HG02678 (cell line): ENCODE measurements at regions not wholly inside any gene's neighbourhood (a gene's known extent, or its start where the extent isn't known, plus 50 kb on each side); places are given as distances from the start of the nearest gene placed in this dataset.

Source experiments
- ATAC-seq: cut with Tn5 transposase; IDR thresholded peaks from one replicate; pipeline ENCODE4 v1.9.1; 2021; ENCODE audit warnings: mild to moderate bottlenecking, moderate library complexity; ENCODE audit not compliant: unreplicated experiment

DNA sequence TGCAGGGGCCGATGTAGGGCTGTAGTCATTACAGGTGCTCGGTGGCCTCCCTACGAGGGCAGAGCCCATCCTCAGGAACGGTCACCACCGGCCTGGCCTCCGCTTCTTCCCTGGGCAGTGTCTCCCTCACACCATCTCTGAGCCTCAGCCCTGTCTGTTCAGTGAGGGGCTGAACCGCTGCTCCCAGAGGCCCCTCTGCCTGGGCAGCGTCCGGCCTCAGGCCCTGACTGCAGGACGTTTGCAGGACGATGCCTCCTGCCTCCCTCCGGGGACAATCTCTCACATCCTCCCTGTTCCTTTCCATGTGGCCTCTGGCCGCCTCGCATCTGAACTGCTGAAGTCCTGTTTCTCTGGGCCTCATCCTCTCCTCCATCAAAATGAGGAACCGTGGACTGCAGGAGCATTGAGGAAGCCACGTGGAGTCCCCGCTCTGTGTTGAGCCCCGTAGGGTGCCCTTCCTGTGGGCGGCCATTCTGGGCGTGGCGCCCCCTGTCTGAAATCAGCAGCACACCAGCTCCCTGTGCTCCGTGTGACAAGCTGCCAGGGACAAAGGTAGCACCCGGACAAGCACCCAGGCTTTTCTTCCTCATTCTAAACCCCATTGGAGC lies 933.5 kb downstream of the BRD1 start:
- no peak for ATAC-seq

DNA sequence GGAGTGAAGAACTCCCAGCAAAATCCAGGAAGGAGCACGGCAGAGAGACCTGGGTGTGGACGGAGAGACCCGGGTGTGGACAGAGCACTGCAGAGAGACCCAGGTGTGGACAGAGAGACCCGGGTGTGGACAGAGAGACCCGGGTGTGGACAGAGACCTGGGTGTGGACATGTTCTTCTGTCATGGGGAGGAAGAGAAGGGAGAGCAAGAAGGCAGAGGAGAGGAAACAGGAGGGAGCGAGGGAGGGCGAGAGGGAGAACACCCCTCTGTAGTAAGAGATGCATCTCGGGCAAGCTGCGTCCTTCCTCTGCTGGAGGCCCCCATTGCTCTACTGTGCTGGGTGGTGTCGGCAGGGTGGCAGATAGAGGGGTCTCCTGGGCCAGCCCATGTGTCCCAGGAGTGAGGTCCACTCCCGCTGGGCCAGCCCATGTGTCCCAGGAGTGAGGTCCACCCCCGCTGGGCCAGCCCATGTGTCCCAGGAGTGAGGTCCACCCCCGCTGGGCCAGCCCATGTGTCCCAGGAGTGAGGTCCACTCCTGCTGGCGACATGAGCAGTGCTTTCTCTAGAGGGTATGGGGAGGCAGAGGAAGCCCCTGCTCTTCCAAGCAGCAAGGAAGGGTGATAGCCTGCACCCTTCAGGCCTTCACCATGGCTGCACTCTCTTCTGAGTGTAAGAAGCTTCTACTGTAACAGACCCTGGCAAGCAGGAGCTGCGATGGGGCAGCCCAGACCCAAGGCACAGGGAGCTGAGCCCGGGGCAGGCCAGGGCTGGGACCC lies 934.2 kb downstream of the BRD1 start:
- no peak for ATAC-seq

DNA sequence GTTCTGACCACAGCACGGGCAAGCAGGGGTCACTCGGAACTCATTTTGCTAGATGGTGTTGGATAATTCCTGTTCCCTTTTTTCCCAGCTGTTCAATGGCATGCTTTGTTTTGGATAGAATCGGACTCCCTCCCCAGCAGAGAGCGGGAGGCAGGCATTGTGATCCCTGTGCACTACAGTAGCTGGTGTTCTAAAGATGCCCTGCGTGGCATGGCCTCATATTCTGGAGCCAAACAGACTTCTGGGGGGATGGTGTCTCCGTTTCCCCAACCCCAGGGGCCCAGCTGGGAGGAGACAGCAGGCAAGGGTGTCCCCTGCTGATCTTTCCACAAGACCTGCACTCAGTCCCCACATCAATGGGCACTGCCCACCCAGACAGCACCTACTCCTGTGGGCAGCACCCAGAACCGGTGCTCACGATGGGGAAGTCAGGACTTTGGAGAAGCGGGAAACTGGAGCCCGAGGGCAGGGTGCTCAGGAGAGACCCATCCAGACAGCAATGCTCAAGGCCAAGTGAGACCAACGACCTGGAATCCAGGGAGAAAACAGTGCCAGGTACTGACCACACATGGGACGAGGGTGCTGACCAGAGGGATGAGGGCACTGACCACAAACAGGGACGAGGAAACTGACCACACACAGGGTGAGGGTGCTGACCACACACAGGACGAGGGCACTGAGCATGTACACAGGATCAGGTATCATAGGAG lies 934.9 kb downstream of the BRD1 start:
- ATAC-seq: no peak

DNA sequence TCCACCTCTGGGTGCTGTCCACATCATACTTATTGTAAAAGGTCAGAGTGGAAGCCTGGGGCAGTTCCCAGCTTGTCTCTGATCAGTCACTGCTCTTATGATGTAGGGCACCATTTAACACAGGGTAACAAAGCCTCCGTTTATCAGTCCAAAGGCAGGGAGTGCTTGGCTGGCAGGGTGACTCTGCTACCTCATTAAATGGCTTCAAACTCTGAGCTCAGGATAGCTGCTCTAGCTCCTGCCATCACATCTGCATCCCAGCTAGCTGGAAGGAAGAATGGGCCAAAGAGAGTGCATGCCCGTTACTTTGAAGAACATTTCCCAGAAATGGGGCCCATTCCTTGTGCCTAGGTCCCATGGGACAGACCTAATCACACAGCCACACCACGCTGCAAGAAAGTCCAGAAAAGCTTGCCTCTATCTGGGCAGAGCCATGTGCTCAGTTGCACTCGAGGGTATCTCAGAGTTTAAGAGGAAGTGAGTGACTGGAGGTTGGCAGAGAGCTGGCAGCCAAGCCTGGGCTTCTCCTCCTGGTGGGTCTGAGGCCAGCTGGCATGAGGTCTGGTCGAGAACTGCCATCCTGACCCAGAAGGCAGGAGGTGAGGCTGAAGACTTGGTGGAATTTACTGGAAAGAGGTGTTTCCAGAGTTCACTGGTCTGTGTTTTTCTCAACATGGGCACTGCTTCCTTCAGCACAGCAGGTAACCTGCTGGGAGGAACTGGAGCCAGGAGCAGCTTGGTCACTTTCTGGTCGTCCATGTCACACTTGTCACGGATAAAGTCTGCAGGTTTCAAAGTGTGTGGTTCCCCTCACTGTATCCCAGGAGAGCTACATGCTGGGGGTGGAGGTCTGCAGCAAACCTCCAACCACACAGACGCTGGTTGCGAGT lies 935.7 kb downstream of the BRD1 start:
- no peak for ATAC-seq

DNA sequence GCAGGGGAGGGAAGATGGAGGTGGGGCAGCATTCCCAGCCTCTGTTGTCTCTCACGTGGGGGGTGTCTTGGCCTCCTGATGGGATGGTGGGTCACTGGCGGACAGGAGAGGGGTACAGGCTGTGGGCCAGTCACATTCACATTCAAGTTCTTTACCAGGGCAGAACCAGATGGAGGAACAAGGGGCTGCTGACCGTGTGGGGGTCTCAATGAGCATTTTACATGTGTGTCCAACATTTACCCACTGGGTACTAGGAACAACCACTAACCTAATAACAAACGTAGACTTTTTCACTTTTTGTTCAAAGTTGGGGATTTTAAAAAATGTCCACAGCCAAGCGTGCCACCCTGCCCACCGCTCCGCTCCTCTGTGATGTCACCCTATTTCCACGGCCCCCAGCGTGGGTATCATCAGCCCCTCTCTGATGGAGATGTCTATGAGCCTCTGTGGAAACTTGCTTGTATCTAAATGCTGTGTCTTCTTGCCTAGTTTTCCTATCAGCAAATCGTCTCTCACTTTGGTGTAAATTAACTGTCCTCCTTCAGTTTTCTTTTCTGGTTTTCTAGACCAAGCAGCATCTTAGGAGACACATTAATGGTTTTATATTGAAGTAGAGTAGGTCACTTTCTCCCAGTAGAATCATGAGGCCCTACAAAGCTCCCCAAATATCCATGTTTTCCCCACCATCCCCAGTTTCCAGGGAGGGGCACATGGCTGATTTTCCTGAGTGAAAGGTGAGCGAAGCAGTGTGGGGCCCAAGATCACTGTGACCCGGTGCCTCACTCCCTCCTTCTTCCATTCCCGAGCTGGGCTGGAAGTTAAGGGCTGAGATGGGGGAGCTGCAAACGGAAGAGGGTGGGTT lies 936.7 kb downstream of the BRD1 start:
- no peak for ATAC-seq

DNA sequence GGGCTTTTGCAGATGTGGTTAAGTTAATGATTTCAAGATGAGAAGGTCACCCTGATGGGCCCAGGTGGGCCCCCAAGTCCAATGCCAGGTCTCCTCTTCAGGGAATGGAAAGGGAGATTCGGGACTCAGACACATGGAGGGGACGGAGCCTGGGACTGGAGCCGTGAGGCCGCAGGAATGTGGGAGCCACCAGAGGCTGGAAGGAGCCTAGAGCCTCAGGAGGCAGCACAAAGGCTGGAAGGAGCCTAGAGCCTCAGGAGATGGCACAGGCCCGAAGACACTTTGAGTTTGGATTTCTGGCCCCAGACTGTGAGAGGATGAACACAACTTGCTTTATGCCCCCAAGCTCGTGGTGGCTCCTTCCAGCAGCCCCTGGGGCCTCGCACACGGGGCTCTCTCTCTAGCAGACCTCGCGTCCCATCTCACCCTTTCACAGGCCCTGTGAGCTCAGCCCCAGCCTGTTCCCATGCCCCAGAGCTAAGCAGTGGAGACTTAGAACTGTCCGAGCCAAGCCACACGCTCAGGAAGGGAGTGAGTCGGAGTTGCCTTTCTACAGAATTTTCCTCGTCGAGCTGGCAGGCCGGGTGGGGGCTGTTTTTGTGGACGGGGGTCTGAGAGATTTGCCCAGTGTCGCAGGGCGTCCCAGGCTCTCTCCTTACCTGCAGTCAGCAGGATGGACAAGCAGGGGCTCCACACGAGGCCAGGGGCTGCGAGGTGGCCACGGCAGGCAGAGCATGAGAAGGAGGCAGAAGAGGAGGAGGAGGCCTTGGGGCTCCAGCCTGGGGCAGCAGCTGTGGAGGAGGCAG lies 937.6 kb downstream of the BRD1 start:
- ATAC-seq: no peak

DNA sequence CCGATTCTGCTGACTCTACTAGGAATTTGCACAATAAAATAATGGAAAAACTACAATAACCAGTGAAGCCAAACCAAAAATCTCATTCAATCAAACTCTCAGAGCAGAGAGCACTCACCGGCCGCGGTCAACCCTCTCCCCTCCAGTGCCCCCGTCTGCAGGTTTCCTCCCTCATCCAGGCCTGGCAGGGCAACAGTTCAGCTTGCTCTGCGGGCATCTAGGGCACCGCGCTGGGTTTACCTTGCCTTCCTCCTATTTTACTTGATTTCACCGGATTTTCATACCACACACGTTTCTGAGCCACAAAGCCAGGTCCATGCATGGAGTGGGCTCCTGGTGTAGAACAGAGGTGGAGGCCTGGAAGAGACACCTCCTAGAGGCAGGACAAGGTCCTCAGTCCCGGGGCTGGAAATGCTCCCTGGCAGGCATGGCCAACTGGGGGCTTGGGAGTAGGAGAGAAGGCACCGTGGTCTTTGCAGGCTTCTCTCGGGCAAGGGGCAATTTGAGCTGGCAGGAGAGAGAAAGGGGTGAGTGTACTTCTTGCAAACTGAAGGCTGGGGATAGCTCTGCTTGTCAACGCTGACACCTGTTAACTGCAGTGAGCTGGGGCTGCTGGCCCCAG lies 938.4 kb downstream of the BRD1 start:
- ATAC-seq: no peak

DNA sequence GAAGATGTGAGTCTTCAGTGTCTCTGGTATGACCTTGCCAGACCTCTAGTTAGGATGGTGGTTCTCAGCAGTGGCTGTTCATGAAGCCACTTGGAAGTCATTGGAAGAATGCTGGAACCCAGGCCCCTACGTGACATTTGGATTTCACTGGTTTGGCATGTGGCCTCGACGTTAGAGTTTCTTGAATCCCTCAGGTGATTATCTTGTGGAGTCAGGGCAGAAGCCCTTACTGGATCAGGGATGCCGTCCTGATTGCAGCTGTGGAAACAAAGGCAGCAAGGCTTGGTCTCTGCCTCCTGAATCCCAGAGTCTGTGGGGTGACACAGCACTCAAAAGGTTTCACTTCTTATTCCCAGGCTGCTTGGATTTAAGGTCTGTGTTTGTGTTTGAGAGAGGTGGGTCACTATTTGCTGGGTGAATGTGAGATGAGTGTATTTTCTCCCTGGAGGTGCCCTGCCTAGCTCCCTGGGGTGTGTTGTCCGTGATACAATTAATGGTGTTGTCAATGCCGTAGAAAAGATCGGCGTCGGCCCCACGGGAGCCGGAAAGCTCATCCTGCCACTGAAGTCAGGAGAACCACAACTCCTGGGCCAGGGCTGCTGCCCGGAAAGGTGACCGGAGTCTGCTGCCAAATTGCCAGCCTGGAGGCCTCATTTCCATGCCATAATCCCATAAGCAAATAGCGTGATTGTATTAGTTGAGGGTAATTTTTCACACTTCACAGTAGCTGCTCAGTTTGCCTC lies 939.0 kb downstream of the BRD1 start:
- ATAC-seq: no peak

DNA sequence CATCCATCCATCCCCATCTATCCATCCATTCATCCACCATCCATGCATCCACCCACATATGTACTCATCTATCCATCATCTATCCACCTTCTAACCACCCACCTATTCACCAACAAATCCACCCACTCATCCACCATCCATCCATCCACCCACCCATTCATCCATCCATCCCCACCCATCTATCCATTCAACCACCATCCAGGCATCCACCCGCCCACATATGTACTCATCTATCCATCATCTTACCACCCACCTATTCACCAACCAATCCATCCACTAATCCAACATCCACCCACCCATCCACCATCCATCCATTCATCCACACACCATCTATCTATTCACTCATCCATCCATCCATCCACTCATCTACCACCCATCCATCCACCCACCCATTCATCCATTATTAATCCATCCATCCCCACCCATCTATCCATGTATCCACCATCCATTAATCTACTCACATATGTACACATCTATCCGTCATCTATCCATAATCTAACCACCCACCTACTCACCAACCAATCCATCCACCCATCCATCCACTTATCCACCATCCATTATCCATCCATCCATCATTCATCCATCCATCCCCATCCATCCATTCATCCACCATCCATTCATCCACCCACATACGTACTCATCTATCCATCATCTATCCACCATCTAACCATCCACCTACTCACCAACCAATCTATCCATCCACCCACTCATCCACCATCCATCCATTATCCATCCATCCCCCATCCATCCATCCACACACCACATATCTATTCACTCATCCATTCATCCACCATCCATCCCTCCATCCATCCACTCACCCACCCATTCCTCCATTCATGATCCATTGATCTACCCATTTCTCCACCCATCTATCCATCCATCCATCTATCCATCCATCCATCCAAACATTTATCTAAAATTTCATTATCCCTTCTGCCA lies 940.0 kb downstream of the BRD1 start:
- ATAC-seq: no peak

DNA sequence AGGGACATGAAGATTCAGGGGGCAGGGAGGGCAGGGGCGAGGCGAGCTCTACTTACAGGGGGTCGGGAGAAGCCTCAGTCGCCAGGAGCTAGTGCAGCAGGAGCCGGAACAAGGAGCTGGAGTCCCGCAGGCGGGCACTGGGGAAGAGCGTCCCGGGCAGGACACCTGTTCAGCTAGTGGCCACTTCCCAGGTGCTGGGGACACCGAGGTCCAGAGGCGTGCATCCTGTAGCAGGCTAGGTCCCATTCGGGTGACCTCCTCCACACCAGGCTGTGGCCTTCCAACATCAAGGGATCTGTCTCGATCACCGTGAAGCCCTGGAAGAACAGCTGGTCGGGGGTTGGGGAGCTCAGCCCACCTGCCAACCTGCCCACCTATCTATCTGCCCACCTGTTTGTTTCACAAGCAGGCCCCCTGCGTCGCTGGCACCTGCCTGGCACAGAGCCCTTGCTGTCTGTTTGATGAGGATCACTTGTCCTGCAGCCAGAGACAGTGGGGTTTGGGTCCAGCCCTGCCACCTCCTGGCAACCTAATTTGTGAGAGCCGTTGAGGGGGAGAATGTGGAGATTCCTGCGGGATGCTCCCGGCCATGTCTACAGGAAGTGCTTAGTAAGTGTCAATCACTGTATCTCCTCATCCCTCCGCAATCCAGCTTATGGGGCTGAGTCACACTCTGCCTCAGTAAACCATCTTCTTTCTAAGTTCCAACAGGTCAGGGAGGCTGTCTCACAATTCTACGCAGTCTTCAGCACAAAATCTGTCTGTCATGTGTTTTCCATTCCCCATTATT lies 940.9 kb downstream of the BRD1 start:
- no peak for ATAC-seq

DNA sequence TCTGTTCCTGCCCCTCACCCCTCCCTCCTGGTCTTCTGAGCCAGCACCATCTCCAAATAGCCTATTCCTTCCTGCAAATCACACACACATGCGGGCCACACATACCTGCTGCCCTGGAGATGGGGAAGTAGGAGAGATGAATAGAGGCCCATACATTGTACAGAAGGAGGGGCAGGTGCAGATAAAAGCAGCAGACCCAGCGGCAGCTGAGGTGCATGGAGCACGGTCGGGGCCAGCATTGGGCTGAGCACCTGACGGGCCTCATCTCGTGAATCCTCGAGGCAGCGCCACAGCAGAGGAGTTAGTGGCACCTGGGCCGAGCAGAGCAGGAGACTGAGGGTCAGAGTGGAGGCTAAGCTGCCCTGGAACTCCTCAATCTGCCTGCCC lies 941.8 kb downstream of the BRD1 start:
- no peak for ATAC-seq

DNA sequence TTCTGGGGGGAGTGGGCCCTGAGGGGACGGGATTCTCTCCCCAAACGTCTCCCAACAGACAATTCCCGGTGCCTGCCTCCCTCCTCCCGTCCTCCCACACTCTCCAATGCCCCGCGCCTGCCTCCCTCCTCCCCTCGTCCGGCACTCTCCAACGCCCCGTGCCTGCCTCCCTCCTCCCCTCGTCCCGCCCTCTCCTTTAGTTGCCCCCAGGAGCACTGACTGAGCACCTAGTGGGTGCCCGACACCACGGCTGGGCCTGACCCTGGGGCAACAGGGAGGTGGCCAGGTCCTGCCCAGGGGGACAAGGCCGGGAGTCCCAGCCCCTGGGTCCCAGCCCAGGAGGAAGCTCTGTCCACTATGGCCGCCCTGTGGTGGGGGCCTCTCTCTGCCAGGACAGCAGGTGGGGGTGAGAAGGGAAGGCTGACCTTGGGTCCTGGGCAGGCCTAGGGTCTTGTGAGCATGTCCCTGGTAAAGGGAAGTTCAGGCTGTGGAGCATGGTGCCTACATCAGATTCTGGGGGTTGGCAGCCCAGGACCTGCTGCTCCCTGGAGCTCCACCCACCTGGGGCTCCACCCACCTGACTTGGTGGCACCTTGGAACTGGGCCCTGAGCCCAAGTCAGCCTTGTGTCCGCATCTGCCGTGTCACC lies 942.3 kb downstream of the BRD1 start:
- no peak for ATAC-seq

DNA sequence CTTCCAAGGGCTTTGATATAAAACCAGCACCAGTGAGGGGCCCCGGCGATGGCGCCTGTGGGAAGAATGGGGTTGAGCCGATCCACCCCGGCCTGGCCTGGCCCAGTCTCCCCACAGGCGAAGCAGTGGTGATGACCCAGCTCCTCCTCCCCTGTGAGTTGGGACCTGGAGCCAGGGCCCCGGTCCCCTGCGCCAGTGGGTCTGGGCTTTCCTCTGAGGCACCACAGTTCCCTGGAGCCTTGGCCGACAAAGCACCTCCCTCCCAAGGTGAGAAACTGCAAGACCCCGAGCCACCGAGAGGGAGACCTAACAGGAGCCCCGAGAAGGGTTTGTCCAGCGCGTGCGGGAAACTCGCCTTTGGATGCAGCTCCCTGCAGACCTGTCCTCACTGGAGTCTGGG lies 942.9 kb downstream of the BRD1 start:
- ATAC-seq: no peak

DNA sequence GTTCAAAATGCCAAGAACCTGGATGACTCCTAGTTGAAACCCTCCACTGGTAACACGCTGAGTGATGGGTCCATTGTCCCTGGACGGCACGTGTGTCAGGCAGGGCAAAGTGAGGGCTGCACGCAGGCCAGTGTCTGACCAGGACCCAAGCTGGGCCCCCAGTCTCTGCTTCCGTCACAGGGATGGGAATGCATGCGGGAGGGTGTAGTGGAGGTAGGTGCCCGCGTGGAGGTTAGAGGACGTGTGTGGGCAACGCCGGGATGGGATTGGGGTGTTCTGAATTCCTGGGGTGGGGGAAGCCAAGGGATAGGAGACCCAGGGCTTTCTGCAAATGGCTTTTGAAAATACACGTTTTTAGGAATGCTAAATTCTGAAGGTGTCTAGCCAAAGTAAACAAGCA lies 943.3 kb downstream of the BRD1 start:
- ATAC-seq: no peak

DNA sequence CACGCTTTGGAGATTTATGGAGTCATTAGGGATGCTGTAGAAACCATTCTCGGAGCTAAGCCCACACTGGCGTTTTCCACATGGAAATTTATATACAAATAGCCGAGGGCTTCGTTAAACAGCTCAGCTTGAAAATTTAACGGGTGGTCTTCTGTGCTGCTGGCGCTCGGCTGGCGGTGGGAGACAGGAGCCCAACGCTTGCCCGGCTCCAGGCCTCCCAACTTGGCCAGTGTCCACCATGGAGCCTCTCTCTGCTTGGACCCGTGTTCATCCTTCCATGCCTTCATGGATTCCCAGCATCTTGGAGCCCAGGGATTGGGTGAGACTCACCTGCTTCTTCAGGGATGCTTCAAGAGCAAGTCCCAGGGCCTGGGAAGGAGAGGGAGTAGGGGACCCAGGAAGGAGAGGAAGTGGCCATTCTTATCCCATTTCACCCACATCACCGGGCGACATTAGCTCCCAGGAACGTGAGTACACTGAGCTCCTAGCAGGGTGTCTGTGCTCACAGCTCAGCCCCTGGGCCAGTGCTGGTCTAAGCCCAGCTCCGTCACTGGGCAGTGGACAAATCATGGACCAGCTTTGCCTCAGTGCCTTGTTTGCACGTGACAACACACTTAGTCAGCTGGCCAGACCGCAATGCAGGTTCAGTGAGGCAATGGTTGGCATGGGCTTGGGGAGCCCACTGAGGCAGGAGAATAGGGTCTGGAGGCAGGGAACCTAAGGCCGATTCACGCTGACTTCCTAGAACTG lies 944.3 kb downstream of the BRD1 start:
- no peak for ATAC-seq
